RWPE2 (cell line): ENCODE measurements at regions not wholly inside any gene's neighbourhood (a gene's known extent, or its start where the extent isn't known, plus 50 kb on each side); places are given as distances from the start of the nearest gene placed in this dataset.

Experiments used
- ATAC-seq: fragments of 200-7000 bp; cut with Tn5 transposase; 3 replicates; pipeline ENCODE4 v1.9.1; 2021; ENCODE audit warnings: low read depth
- DNase-seq: peaks from one replicate; pipeline ENCODE4 v3.0.0-alpha.2; 2020; ENCODE audit warnings: low spot score
- H3K27ac ChIP-seq: fragments of 450-650 bp; 2 replicates; pipeline ENCODE4 v1.5.1; 2017; ENCODE audit warnings: mild to moderate bottlenecking; ENCODE audit not compliant: poor library complexity, severe bottlenecking
- H3K27me3 ChIP-seq: fragments of 250-450 bp; sonication (Bioruptor Pico); 2 replicates; pipeline ENCODE4 v1.5.1; 2021; ENCODE audit warnings: mild to moderate bottlenecking, moderate library complexity; ENCODE audit not compliant: insufficient read depth, poor library complexity, severe bottlenecking
- H3K36me3 ChIP-seq: fragments of 250-450 bp; sonication (Bioruptor Pico); 2 replicates; pipeline ENCODE4 v1.5.1; 2020; ENCODE audit warnings: low read depth, mild to moderate bottlenecking, moderate library complexity
- H3K4me1 ChIP-seq: fragments of 250-450 bp; sonication (Bioruptor Pico); 2 replicates; pipeline ENCODE4 v1.5.1; 2021; ENCODE audit warnings: mild to moderate bottlenecking, moderate library complexity; ENCODE audit not compliant: insufficient read depth, poor library complexity, severe bottlenecking
- H3K4me3 ChIP-seq: fragments of 250-450 bp; sonication (Bioruptor Pico); 2 replicates; pipeline ENCODE4 v1.5.1; 2021; ENCODE audit warnings: mild to moderate bottlenecking, moderate library complexity; ENCODE audit not compliant: severe bottlenecking
- H3K9me3 ChIP-seq: fragments of 250-450 bp; sonication (Bioruptor Pico); 2 replicates; pipeline ENCODE4 v1.5.1; 2021; ENCODE audit warnings: mild to moderate bottlenecking, moderate library complexity; ENCODE audit not compliant: severe bottlenecking
- CTCF ChIP-seq: fragments of 450-650 bp; IDR thresholded peaks from one replicate; pipeline ENCODE4 v1.5.1; 2017; ENCODE audit warnings: mild to moderate bottlenecking, moderate library complexity; ENCODE audit not compliant: poor library complexity, severe bottlenecking

DNA sequence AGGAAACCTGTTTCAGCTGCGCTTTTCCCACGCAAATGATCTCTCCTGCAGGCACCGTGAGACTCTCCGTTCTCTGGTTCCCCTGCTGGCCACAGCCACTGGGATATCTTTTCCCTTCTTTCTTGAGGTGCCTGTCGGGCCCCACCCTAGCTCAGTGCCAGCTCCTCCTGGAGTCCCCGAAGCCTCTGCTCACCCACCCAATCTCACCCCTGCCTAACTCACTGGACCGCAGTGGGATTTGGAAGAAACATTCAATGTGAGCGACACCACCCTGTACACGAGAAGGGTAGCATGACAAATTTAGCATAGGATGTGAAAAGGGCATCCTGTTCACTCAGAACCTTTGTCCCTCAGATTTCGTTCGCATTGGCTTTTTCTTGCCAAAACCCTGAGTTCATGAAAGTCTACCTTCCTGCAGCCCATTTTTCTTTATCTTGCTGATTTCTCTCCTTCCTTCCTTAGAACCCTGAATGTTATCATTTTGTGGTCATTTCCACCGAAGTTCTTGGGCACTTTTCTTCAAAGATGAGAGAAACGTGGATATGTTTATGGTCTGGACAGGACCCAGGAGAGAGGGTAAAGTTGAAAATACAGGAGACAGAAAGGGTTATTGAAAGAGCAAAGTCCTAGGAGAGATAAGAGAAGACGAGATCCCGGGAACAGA, 63.6 kb upstream of the ELK3 start:
- ATAC-seq (no peak), DNase-seq (no peak)
- TF ChIP-seq CTCF = no peak

GRCh38 chr12:96131230-96131788, 62.9 kb upstream of the ELK3 start:
- no peaks in the 10 kb centered on the region for H3K9me3 ChIP-seq
- H3K4me3 ChIP-seq = no peak overlapping the region
- H3K36me3 ChIP-seq = no peaks in the 10 kb centered on the region
- H3K4me1 ChIP-seq = no peaks in the 10 kb centered on the region
- H3K27me3 ChIP-seq = no peaks in the 10 kb centered on the region
- no peak for ATAC-seq
- H3K27ac ChIP-seq = no peak overlapping the region
- DNase-seq = no peak
- no peak for TF ChIP-seq CTCF

More for the DNA sequence above, 63.6 kb upstream of the ELK3 start:
- Histone ChIP-seq H3K27ac (no peak overlapping the region), H3K27me3 (no peaks in the 10 kb centered on the region), H3K4me3 (no peak overlapping the region), H3K9me3 (no peaks in the 10 kb centered on the region), H3K36me3 (no peaks in the 10 kb centered on the region), H3K4me1 (no peaks in the 10 kb centered on the region)

DNA sequence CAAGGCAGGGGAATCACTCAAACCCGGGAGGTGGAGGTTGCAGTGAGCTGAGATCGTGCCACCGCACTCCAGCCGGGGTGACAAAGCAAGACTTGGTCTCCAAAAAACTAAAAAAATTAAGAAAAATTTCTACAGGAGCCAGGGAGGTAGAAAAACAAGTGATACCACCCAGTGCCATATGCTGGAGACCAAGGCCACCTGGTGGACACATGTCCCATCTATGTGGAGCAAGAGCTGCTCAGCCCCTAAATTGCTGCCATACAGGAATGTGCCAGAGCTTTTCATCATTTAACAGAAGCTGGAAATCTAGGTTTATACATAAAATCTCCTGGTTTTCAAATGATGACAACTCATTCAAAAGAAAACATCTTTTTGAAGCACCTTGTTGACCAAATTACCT, 61.4 kb upstream of the ELK3 start:
- Histone ChIP-seq H3K36me3 (no peaks in the 10 kb centered on the region), H3K27ac (no peak overlapping the region), H3K9me3 (no peaks in the 10 kb centered on the region), H3K4me3 (no peak overlapping the region), H3K4me1 (no peaks in the 10 kb centered on the region), H3K27me3 (no peaks in the 10 kb centered on the region)
- TF ChIP-seq CTCF = peak; percentile 16
- no peak for DNase-seq
- ATAC-seq = peak; percentile 50; the same call in 1 of the 3 replicates

- H3K27ac ChIP-seq = no peak overlapping the region
- DNase-seq = no peak
- no peaks in the 10 kb centered on the region for H3K36me3 ChIP-seq
Measured at GRCh38 chr12:96134200-96134599, 60.0 kb upstream of the ELK3 start.

More at GRCh38 chr12:96134200-96134599, 60.0 kb upstream of the ELK3 start:
- no peaks in the 10 kb centered on the region for H3K4me1 ChIP-seq
- no peaks in the 10 kb centered on the region for H3K9me3 ChIP-seq
- no peak for TF ChIP-seq CTCF
- ATAC-seq = no peak
- no peak overlapping the region for H3K4me3 ChIP-seq
- no peaks in the 10 kb centered on the region for H3K27me3 ChIP-seq
